HG03565 (cell line): ENCODE measurements at regions not wholly inside any gene's neighbourhood (a gene's known extent, or its start where the extent isn't known, plus 50 kb on each side); places are given as distances from the start of the nearest gene placed in this dataset.
"Not testable (repeated sequence)": the region's sequence is repeated elsewhere in the genome, so short reads cannot be mapped to it uniquely, and the experiment has no call there.

Experiments
- ATAC-seq: cut with Tn5 transposase; IDR thresholded peaks from one replicate; pipeline ENCODE4 v1.9.1; 2021; ENCODE audit warnings: mild to moderate bottlenecking, moderate library complexity; ENCODE audit not compliant: unreplicated experiment

DNA sequence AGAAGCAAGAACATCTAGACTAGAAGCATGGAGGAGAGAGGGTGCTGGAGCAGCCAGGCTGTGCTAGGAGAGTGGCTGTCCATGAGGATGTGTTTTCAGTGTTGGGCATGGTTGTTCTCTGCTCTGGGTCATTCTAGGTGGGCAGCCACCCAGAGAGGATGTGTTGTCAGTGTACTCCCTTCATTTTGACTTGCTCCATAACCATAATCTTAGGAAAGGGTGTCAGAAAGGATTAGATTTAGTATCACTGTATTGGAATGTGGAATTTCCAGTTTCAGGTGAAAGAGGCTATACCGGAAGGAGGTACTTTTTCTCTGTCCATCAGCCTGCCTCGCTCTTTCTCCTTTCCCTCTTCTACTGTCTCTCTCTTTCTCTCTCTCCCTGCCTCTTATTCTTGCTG is 474.5 kb upstream of the PODXL start:
- no peak for ATAC-seq

DNA sequence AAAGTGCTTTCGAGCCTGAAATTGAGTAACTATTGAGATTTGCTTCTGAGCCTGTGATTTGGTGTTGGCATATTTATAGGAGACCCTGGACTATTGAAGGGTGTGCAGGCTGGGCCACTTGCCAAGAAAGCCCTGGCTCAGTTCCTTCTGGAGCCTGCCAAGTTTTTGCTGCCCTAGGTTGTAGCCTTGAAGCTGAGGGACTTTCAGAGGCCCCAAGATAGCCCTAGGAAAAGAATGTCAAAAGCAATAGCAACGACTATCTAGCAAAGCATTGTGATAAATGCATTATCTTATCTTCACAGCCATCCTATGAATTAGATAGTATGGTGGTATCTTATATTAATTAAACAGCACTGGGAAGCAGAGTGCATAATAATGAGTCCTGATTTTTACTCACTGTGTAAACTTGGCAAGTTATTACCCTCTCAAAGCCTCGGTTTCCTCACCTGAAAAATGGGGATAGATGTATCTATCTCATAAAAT is 473.7 kb upstream of the PODXL start:
- no peak for ATAC-seq

DNA sequence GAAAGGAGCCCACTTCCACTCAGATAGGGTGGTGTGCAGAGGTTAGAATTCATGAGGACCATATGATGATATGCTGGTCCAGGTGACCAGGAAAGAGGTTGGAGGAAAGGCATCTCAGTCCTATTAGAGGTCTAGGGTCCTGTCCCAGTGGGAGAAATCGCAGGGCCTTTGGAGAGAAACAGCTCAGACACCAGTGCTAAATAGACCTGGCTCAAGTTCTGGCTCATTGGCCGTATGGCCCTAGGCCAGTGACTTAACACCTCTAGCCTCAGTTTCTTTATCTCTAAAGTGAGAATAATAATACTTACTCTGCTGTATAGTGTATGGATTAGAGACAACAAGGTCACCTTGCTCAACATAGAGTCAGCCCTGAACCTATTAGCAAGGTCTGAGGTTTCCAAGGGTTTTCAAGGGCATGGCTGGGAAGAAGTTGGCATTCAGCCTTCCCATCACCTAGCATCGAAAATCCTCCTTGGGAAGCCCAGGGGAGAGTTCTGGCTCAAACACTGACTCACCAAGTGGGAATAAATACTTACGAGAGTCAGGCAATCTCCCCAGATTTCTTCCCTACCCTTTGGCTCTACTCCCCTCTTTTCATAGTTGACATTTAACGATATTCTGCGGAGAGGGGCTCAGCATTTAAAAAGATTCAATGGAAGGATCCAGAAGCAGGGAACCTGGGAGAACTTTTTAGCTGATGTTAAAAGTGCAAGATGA is 473.1 kb upstream of the PODXL start:
- no peak for ATAC-seq

- no peak for ATAC-seq
These were observed 471.9 kb upstream of the PODXL start for GRCh38 chr7:132028144-132028920.

GRCh38 chr7:132024290-132024689 is 467.9 kb upstream of the PODXL start:
- no peak for ATAC-seq

DNA sequence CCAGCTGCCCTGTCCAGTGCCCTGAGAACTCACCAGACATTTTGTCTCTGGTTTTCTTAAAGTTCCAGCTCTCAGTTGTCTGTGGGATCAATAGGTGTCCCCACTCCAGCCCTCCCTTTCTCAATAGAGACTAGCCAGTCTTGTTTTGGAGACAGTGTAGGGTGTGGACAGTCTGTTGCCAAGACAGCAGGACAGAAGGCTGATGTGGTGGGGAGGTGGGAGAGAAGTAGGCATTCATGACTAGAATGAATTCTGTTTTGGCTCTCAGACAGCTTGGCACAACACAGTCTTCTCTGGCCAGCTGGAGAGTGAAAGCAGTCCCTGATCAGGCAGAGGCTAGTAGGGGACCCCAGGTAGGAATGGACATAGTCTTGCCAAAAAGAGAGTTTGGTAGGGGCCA is 467.0 kb upstream of the PODXL start:
- ATAC-seq: no peak

GRCh38 chr7:132022188-132022587 is 465.8 kb upstream of the PODXL start:
- no peak for ATAC-seq

- ATAC-seq: no peak
These were observed 463.3 kb upstream of the PODXL start for GRCh38 chr7:132019703-132020102.

GRCh38 chr7:132009778-132010177 is 453.4 kb upstream of the PODXL start:
- ATAC-seq: no peak

DNA sequence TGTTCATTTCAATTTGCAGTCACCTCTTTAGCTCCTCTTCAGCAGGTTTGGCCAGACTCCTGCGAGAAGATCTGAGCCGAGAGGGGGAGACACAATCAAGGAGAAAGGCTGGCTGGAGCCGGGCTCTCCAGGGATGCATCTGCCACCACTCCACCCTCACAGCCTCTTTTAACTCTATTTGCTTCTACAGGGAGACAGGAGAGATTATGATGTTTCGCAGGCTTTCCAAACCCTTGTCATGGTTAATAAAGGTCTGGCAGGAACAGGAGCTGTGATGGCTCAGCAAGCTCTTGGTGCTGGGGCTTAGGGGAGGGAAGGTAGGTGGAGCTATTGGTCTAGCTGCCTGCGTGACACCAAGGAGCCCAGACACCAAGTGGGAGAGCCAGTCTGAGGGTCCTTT is 448.1 kb upstream of the PODXL start:
- no peak for ATAC-seq

- no peak for ATAC-seq
These were observed 446.0 kb upstream of the PODXL start for GRCh38 chr7:132002343-132002968.

GRCh38 chr7:132001146-132001545 is 444.7 kb upstream of the PODXL start:
- ATAC-seq: no peak

DNA sequence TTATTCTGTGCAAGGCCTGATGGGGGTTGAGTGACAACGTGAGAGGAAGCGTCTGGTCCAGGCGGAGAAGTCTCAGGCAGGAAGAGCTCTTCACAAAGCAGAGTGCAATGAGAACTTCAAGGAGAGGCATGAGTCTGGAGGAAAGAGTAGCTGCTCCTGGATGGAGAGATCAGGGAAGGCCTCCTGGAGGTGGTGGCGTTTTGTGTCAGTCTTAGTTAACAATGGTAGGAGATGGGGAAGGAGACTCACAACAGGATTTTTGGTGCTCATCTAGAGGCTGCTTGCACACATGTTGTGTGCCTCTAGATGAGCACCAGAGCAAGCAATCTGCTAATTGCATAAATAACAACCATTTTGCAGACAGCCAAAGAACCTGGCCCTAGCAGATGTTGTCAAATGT is 442.8 kb upstream of the PODXL start:
- ATAC-seq: no peak

- no peak for ATAC-seq
These were observed 438.9 kb upstream of the PODXL start for GRCh38 chr7:131995324-131995723.

DNA sequence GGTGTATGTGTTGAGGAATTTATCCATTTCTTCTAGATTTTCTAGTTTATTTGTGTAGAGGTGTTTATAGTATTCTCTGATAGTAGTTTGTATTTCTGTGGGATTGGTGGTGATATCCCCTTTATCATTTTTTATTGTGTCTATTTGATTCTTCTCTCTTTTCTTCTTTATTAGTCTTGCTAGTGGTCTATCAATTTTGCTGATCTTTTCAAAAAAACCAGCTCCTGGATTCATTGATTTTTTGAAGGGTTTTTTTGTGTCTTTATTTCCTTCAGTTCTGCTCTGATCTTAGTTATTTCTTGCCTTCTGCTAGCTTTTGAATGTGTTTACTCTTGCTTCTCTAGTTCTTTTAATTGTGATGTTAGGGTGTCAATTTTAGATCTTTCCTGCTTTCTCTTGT is 424.6 kb upstream of the PODXL start:
- not testable (repeated sequence) for ATAC-seq

- not testable (repeated sequence) for ATAC-seq
These were observed 421.7 kb upstream of the PODXL start for GRCh38 chr7:131978118-131978517.

- no peak for ATAC-seq
These were observed 420.0 kb upstream of the PODXL start for GRCh38 chr7:131976411-131976810.

DNA sequence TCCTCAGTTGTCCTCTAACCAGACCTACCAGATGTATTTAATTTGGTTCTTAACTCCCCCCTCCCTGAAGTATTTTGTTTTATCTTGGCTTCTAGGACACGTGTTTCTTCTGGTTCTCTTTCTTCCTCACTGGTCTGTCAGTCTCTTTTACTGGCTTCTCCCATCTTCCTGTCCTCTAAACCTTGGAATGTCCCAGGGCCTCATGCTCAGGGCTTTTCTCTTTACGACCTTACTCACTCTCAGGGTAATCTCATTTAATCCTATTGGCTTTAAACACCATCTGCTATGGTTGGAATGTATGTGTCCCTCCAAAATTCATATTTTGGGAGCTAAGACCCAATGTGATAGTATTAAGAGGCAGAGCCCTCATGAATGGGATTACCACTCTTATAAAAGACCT is 418.2 kb upstream of the PODXL start:
- ATAC-seq: no peak

- no peak for ATAC-seq
These were observed 415.8 kb upstream of the PODXL start for GRCh38 chr7:131972251-131972650.

- ATAC-seq: no peak
These were observed 414.2 kb upstream of the PODXL start for GRCh38 chr7:131970602-131971001.

GRCh38 chr7:131969560-131969959 is 413.1 kb upstream of the PODXL start:
- ATAC-seq: no peak

DNA sequence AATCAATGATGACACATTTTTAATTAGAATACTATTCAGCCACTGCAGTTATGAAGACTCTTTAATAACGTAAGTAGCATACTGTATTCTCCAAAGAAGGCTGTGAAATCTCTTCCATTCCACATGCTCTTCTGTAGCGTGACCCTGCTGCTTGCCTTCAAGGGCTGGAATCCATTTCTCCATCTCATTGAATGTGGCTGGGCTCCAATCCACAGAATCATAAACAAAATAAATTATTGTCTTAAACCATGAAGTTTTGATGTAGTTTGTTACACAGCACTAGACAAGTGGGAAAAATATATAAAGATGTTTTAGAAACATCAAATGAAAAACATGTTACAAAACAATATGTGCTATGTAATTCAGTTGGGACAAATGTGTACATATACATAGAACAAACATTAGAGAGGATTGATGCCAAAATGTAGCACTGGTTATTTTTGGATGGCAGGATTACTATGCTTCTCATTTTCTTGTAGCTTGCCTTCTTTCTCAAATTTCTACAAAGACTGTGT is 410.8 kb upstream of the PODXL start:
- no peak for ATAC-seq
